ENCODE measurements at regions not wholly inside any gene's neighbourhood (a gene's known extent, or its start where the extent isn't known, plus 50 kb on each side); places are given as distances from the start of the nearest gene placed in this dataset.

GRCh38 chr9:135037521-135038250, 49.8 kb upstream of the OLFM1 start:
- TF ChIP-seq POLR2A (IDR thresholded peaks at IDR 0.05) (no peak), CTCF (IDR thresholded peaks at IDR 0.05) (no peak)

All from testis (tissue), 2 donors.